SHP77 (cell line): ENCODE measurements at regions not wholly inside any gene's neighbourhood (a gene's known extent, or its start where the extent isn't known, plus 50 kb on each side); places are given as distances from the start of the nearest gene placed in this dataset.

ENCODE experiments used
- DNase-seq, 2 experiments: peaks; one replicate each; lab custom pipeline; 2025; lab: John Stamatoyannopoulos, UW

- no peak for DNase-seq
These were observed 259.6 kb downstream of the TSHZ3 start for GRCh38 chr19:31089681-31090080.

GRCh38 chr19:31085125-31085524, 264.1 kb downstream of the TSHZ3 start:
- DNase-seq, result no peak

DNA sequence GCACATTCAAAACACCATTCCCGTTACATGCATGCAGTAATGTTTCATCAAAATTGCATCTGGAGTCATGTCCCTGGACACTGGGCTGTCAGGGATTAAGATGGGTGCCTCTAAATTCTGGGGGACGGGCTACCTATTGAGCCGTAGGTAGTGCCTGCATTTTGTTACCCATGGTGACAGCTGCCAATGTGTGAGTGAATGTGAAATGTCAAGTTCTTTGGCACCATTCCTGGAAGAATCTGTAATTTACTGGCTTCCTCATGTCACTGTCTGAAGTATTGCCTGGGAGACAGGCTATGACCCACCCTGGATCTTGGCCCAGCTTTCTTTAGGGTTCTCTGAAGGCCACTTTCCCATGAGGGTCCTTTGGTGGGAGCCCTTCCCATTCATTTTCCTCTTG, 266.1 kb downstream of the TSHZ3 start:
- no peak for DNase-seq

GRCh38 chr19:31075146-31075655, 274.0 kb downstream of the TSHZ3 start:
- no peak for DNase-seq

DNA sequence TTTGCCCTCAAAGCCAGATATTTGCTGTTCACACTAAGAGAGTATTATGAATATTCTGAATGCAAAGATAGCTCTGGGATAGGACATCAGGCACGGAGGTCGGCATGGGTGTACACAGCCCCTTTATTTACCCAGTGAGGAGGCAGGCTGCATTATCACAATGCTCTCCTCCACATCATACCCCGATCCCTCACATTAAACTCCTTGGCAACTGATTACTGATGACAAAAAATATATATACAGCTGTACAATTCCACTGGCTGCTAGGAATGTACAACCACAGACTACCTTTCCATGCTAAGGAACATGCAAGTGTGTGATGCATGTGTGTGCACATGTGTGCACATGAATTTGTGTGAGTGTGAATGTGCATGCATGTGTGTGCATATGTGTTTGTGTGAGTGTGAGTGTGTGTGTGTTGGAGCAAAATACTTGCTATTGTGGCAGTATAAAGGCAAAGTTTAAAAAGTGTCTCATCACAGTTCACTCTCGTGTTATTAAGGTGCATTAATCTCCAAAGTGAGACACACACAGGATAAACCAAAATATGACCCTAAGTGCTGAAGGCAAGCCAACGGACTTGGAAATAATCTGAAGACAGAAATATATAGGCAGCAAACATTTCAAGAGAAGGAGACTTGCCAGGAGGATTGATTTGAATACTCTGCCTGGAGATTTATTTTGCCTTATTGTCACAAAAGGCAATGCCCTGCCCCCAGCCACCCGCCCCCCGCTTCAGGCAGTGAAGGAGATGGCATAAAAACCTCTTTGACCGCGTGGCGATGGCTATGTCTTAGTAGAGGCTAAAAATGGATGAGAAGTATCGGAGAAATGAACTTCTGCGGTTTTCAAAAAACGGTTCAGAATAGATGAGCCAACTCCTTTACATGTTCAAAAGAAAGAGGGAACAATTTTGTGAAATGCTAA, 274.8 kb downstream of the TSHZ3 start:
- DNase-seq, result no peak

DNA sequence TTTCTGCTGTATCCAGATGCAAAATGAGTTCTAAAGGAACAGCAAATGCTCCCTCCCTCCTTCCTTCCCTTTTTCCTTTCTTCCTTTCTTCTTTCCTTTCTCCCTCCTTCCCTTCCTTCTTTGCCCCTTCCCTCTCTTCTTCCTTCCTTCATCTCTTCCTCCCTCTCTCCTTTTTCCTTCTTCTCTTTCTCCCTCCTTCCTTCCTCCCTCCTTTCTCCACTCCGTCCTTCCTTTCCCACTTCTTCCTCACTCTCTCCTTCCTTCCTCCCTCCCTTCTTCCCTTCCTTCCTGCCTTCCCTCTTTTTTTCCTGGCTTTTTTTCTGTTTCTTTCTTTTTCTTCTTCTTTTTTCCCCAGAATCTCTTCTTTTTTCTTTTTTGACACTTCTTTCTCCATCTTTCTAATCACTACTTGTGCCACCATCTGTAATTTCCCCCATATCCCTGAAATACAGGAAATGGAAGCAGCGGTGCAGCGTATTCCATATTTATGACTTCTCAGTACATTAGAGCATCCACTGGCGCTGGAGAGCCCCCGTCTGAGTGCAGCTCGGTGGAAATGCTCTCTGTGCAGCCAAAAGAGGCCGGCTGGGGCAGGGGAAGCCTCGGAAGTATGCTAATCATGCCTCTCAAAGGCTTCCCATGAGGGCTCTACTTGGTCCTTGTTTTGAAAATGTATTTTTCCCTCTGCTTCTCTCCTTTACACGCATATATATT, 275.6 kb downstream of the TSHZ3 start:
- no peak for DNase-seq

- DNase-seq, result no peak
These were observed 276.8 kb downstream of the TSHZ3 start for GRCh38 chr19:31072451-31072850.

DNA sequence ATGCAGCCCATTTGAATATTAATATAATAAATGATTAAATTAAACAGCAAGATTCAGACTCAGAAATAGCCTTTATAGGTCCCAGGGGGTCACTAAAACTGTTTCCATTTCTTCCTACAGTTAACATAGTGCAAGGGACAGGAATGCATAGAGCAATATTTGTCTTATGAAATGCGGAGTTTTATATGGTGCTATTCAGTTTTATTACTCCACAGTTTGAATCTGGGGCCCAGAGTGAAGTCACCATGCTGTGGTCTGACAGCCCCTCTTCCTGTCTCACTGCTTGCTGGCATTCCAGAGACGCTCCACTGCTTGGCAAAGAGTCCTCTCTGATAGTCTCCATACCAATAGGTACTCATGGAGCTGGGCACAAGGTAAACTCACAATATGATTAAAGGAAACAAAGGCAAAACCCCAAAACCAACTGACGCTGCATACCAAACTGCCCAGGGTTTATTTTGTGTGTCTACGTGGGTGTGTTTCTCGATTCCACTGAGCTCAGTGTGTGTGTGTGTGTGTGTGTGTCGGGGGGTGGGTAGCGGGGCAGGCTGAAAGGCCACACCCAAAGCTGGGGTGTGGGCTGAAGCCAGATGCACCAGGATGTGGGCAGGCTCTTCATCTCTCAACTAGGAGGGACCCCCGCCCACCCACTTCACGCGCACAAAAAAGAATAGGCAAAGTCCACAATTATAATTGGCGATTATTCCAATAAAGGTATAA, 277.9 kb downstream of the TSHZ3 start:
- no peak for DNase-seq

- no peak for DNase-seq
These were observed 278.8 kb downstream of the TSHZ3 start for GRCh38 chr19:31070146-31071065.

DNA sequence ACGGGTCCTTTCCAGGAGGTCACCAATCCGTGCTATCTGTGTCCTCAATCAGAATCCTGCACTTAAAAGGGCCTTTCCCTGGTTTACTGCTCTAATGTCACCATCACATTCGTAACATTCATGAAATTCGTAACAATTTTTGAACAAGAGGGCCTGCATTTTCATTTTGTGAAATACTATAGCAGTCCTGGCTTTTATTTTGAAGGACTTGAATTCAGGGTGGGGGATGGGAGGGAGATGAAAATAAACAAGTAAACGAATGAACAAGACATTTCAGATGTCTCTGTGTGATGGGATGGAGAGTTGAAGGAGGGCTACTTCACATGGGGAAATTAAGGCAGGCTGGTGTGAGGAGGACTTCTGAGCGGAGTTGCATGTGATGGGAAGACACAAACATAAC, 281.0 kb downstream of the TSHZ3 start:
- DNase-seq, result no peak

- no peak for DNase-seq
These were observed 282.9 kb downstream of the TSHZ3 start for GRCh38 chr19:31066385-31066784.

DNA sequence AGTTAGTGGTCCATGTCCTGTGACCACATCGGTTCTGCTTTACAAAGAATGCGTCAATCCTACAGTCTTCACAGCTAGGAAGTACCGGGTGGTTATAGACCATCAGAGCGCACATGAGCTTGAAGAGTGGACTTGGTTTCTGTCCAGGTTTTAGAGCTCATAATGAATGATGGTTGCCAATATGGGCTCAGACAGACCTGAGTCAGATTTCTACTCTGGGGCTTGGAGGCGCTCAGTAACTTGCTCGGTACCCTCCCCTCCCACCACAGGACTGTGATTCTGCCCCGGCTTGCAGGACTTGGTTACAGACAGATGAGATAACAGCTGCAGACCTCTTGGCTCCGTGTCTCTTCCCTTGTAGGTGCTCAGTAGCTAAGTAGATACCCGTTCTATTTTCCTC, 284.7 kb downstream of the TSHZ3 start:
- DNase-seq, result no peak

DNA sequence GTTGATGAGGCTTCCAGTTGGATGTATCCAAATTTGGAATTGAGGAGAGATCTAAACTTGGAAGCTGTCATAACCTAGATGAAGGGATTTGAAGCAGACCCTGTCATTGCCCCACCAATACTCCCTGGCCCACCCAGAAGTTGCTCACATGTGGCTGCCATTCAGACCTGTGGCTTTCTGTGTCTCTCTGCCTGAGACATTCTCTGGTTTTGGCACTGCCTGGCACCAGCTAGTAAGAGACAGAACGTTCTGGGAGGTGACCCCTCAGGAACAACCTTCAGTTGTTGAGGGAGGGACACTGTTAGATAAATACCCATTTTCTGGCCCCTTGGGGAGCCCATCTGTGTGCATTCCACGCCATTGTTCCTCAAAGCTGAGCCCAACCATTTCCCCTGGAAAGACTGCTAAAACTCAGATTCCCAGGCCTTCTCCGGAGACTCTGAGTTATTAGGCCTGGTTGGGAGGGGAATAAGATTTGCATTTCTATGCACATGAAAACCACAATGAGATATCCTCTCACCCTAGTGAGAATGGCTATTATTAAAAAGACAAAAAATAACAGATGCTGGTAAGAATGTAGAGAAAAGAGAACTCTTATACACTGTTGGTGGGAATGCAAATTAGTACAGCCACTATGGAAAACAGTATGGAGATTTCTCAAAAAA, 290.4 kb downstream of the TSHZ3 start:
- no peak for DNase-seq

DNA sequence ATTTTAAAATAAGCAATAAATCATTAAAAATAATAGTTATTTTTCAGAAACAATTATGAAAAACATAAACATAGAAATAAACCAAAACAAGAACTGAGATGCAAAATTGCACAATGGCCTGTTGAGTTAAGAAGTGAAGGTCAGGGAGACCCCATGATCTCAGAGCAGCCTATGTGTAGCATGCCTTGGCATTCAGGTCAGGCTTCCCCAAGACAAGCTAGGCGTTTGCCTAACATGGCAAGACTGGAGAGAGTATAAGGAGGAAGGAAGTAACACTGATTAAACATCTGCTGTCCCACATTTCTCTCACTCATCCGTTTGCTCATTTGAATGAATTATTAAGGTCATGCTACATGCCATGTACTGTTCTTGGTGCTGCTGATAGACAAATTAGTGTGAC, 291.8 kb downstream of the TSHZ3 start:
- DNase-seq, result no peak

DNA sequence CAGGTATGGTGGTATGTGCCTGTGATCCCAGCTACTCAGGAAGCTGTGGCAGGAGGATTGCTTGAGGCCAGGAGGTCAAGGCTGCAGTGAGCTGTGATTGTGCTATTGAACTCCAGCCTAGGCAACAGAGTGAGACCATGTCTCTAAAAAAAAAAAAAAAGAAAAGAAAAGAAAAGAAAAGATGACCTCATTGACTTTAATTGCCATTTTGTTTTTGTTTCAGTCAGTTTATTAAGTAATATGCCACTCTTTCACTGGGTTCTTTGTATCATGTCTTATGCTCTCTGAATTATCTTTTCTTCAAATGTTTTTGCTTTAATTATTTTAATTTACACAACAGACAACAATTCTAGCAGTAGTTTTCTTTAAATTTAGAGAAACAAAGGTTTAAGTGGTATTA, 293.8 kb downstream of the TSHZ3 start:
- no peak for DNase-seq

DNA sequence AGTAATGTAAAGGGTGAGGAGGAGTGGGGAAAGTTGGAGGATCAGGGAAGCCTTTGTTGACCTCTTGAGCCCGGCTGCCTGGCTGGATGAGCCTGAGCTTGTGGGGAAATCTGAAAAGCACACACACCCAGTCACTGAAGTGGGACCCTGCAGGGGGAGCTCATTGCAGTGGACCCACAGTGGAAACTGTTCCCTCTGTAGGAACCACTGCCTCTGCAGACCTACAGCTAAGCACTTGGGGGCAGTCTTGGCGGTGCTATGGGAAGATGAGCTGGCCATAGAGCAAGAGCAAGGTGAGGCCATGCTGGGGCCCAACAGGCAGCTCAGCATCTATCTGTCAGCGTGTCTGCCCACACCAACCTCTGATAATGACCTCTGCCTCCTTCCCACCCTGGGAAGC, 294.8 kb downstream of the TSHZ3 start:
- DNase-seq, result peak; percentile 2 to 5

DNA sequence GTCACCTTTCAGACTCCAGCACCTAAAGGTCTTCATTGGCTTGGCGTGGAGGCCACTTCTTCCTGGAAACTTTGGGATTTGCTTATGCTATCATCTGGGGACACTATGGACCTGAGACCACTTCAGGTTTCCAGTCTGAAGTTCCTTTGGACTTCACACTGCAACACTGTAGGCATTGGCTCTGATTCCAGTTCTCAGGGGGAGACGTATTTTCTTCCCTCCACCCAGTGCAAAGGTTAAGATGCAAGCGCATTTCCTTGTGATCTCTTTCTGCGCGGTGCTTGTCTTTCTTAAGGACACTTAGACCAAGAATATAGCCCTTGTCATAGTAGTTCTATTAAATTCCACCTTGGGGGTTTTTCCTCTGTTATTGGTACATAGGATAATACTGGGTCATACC, 299.8 kb downstream of the TSHZ3 start:
- DNase-seq, result no peak

DNA sequence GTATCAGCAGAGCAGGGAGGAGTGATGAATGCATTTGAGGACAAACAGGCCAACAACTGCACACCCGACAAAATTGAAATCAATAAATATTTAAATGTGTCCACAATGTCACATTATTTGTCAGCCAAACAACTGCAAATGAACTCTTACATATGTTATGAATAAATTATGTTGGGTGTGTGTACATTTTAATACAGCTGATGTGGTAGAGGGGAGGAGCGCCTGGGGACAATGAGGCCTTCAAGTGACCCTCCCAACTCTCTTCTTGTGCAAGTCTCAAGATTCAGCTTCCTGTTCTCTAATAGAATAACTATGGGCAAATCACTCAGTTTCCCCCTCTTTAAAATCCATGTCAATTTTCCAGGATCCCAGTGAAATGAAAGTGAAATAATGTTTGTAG, 303.2 kb downstream of the TSHZ3 start:
- DNase-seq, result no peak

DNA sequence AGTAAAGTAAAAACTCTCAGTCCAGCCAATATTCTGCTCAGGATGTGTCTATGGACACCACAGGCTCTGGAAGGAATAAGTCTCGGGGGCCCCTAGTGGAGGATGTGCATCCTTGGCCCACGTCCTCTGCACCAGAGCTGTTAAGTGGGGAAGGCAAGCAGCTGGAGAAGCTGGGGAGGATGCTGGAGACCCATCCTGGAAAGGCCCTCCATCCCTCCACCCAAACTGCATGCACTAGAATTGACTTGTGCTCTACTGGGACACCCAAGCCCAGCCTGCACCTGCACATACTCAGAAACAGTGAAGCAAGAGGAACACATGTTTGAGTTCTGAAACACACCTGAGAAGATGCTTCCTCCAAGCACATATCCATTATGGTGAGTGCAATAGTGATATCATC, 307.8 kb downstream of the TSHZ3 start:
- DNase-seq, result no peak

DNA sequence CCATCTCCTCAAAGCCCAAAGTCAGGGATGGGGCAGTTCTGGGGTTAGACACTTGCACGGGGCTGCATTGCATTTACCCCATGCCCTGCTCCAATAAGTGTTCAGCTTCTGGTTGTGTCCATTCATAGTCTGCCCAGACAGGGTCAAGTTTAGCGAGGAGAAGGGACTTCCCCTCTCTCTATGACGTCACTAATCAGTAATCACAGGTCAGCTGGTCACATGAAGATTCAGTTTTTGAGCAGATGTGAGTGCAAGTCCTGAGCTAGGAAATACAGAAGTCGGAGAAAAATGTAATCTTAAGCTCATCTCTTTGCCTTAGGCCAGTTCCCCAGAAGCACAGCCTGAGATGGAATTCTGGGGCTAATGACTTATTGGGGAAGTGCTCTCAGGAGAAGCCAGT, 310.1 kb downstream of the TSHZ3 start:
- DNase-seq, result no peak
